Gastroesophageal sphincter (tissue), 3 donors: ENCODE measurements at regions not wholly inside any gene's neighbourhood (a gene's known extent, or its start where the extent isn't known, plus 50 kb on each side); places are given as distances from the start of the nearest gene placed in this dataset.

Experiments used
- EP300 ChIP-seq: sonication (generic); formaldehyde crosslinking; IDR thresholded peaks from one replicate; pipeline ENCODE4 v1.6.1; 2017; ENCODE audit warnings: antibody characterized with exemption, mild to moderate bottlenecking
- POLR2A ChIP-seq, 2 donors: fragments of 450-650 bp; IDR thresholded peaks; one replicate each; pipeline ENCODE4 v1.6.1; 2017; ENCODE audit warnings: antibody characterized with exemption in 2 of 2, mild to moderate bottlenecking in 2 of 2, moderate library complexity in 1 of 2
- POLR2AphosphoS5 ChIP-seq: sonication (generic); formaldehyde crosslinking; IDR thresholded peaks from one replicate; pipeline ENCODE4 v1.6.1; 2017; ENCODE audit warnings: antibody characterized with exemption
- TF ChIP-seq, protein P1 (sequence below), 4 experiments: fragments of 200-600 bp in 2 of 4; fragments of 450-650 bp in 2 of 4; sonication (generic) in 1 of 4; IDR thresholded peaks; one replicate each; pipeline ENCODE4 v1.5.1; 2017 to 2019; ENCODE audit warnings: antibody characterized with exemption in 4 of 4, mild to moderate bottlenecking in 2 of 4, moderate library complexity in 2 of 4

DNA sequence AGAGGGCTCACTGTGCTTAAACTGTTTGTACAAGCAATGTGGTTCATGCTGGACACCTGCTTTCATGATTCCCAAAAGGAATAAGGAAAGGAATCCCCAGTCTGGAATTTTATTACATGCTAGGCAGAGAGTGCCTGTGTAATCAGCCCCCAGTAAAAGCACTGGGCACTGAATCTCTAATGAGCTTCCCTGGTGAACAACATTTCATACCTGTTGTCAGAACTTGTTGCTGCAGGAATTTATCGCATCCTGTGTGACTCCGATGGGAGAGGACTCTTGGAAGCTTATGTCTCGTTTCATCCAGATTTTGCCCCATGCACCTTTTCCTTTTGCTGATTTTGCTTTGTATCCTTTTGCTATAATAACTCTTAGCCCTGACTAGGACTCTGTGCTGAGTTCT lies 190.2 kb upstream of the HMGA2 start:
- TF ChIP-seq, protein P1, sequence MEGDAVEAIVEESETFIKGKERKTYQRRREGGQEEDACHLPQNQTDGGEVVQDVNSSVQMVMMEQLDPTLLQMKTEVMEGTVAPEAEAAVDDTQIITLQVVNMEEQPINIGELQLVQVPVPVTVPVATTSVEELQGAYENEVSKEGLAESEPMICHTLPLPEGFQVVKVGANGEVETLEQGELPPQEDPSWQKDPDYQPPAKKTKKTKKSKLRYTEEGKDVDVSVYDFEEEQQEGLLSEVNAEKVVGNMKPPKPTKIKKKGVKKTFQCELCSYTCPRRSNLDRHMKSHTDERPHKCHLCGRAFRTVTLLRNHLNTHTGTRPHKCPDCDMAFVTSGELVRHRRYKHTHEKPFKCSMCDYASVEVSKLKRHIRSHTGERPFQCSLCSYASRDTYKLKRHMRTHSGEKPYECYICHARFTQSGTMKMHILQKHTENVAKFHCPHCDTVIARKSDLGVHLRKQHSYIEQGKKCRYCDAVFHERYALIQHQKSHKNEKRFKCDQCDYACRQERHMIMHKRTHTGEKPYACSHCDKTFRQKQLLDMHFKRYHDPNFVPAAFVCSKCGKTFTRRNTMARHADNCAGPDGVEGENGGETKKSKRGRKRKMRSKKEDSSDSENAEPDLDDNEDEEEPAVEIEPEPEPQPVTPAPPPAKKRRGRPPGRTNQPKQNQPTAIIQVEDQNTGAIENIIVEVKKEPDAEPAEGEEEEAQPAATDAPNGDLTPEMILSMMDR (IDR thresholded peaks at IDR 0.05): no peak
- TF ChIP-seq POLR2AphosphoS5 (no peak), EP300 (no peak), POLR2A (IDR thresholded peaks at IDR 0.05) (no peak)
